GM12878 (cell line): ENCODE measurements at regions not wholly inside any gene's neighbourhood (a gene's known extent, or its start where the extent isn't known, plus 50 kb on each side); places are given as distances from the start of the nearest gene placed in this dataset.

ENCODE experiments used
- ATAC-seq: fragments of 200-7000 bp; cut with Tn5 transposase; 3 replicates; pipeline ENCODE4 v1.9.1; 2020; ENCODE audit warnings: mild to moderate bottlenecking, moderate library complexity
- BruUV-seq: library from RNA; stranded (reverse); fragments of 400-500 nt; replicated peaks from 2 replicates; lab custom pipeline; 2021; lab: Mats Ljungman, UMichigan
- CTCF ChIA-PET: fragments of 300-600 bp; sonication (Branson Sonifier 250); formaldehyde crosslinking; extraction: SDS; loops from one replicate; lab custom pipeline; 2021; ENCODE audit warnings: inconsistent platforms; lab: Yijun Ruan, JAX
- POLR2A ChIA-PET: fragments of 350-600 bp; formaldehyde crosslinking; extraction: SDS; loops from one replicate; lab custom pipeline; 2021; ENCODE audit warnings: inconsistent platforms; lab: Charles Lee
- RAD21 ChIA-PET: fragments of 300-600 bp; sonication (Branson Sonifier 250); formaldehyde crosslinking; loops from one replicate; lab custom pipeline; 2023; ENCODE audit warnings: antibody characterized with exemption; ENCODE audit not compliant: unreplicated experiment; lab: Charles Lee
- SMC1A ChIA-PET: fragments of 300-600 bp; sonication (Branson Sonifier 250); formaldehyde crosslinking; loops from one replicate; lab custom pipeline; 2023; ENCODE audit not compliant: unreplicated experiment, uncharacterized antibody; lab: Charles Lee
- DNase-seq: peaks from one replicate; pipeline ENCODE4 v3.0.0-alpha.2; 2011; ENCODE audit warnings: low read depth, low spot score
- FAIRE-seq: peaks from 3 replicates; lab custom pipeline; 2011; peaks lifted over from hg19 to GRCh38; lab: Jason Lieb, UNC
- H2AFZ ChIP-seq: 2 replicates; pipeline ENCODE4 v1.6.0; 2011; ENCODE audit warnings: low read depth, low read length, control low read depth; ENCODE audit not compliant: control insufficient read depth
- H3K27ac ChIP-seq: 2 replicates; pipeline ENCODE4 v1.5.1; 2011; ENCODE audit warnings: control low read depth; ENCODE audit not compliant: control insufficient read depth, insufficient read depth
- H3K27me3 ChIP-seq, 2 experiments: replicated peaks in 1 of 2; 2 replicates each; pipeline versions ENCODE4 v1.6.0 to v1.6.1; 2011; ENCODE audit warnings: low read length in 1 of 2; ENCODE audit not compliant: control insufficient read depth in 2 of 2, insufficient read depth in 2 of 2
- H3K36me3 ChIP-seq, 2 experiments: 2 replicates each; pipeline ENCODE4 v1.5.1; 2011; ENCODE audit warnings: low read length in 1 of 2; ENCODE audit not compliant: control insufficient read depth in 2 of 2, insufficient read depth in 2 of 2
- H3K4me1 ChIP-seq: 2 replicates; pipeline ENCODE4 v1.6.1; 2011; ENCODE audit warnings: mild to moderate bottlenecking, low read length, moderate library complexity, mixed read lengths; ENCODE audit not compliant: control insufficient read depth, insufficient read depth
- H3K4me2 ChIP-seq: 2 replicates; pipeline ENCODE4 v1.6.0; 2011; ENCODE audit warnings: control low read depth; ENCODE audit not compliant: control insufficient read depth, insufficient read depth
- H3K4me3 ChIP-seq: fragments of 200-600 bp; sonication (generic); 2 replicates; pipeline ENCODE4 v1.5.1; 2016
- H3K79me2 ChIP-seq: 2 replicates; pipeline ENCODE4 v1.6.0; 2011; ENCODE audit warnings: low read length; ENCODE audit not compliant: control insufficient read depth, insufficient read depth
- H3K9ac ChIP-seq: 2 replicates; pipeline ENCODE4 v1.8.0; 2011; ENCODE audit warnings: low read length, control low read depth, mixed read lengths; ENCODE audit not compliant: control insufficient read depth, insufficient read depth
- H3K9me3 ChIP-seq: replicated peaks from 3 replicates; pipeline ENCODE4 v1.5.1; 2011; ENCODE audit warnings: mild to moderate bottlenecking, low read length; ENCODE audit not compliant: control insufficient read depth, insufficient read depth
- H4K20me1 ChIP-seq: 2 replicates; pipeline ENCODE4 v1.6.0; 2011; ENCODE audit not compliant: control insufficient read depth, insufficient read depth
- BCLAF1 ChIP-seq: fragments of 450-650 bp; IDR thresholded peaks from 2 replicates; pipeline ENCODE4 v1.6.1; 2017; ENCODE audit warnings: antibody characterized with exemption, mild to moderate bottlenecking, moderate library complexity
- CEBPB ChIP-seq, 2 experiments: fragments of 150-350 bp in 1 of 2; IDR thresholded peaks; 2 replicates each; pipeline ENCODE4 v1.6.1; 2012 to 2014; ENCODE audit warnings: low read depth in 2 of 2, low read length in 2 of 2, borderline replicate concordance in 1 of 2, inconsistent platforms in 1 of 2
- CHD1 ChIP-seq: IDR thresholded peaks from 2 replicates; pipeline ENCODE4 v1.6.1; 2012; ENCODE audit warnings: low read depth, low read length, improper control_type of control experiment
- EED ChIP-seq: sonication (generic); IDR thresholded peaks from 2 replicates; pipeline ENCODE4 v1.6.1; 2016; ENCODE audit warnings: antibody characterized with exemption, low read depth
- EGR1 ChIP-seq, 2 experiments: IDR thresholded peaks; 1 replicate in 1 of 2; 2 replicates in 1 of 2; pipeline ENCODE4 v1.6.1; 2011 to 2012; ENCODE audit warnings: low read depth in 2 of 2, low read length in 2 of 2, borderline replicate concordance in 1 of 2, mild to moderate bottlenecking in 1 of 2, moderate library complexity in 1 of 2
- GABPA ChIP-seq: IDR thresholded peaks from 2 replicates; pipeline ENCODE4 v1.6.1; 2014; ENCODE audit warnings: antibody characterized with exemption, low read depth, mild to moderate bottlenecking, inconsistent platforms
- HDGF ChIP-seq: fragments of 450-650 bp; IDR thresholded peaks from 2 replicates; pipeline ENCODE4 v1.6.1; 2016; ENCODE audit warnings: antibody characterized with exemption
- IKZF2 ChIP-seq, 2 experiments: fragments of 450-650 bp; IDR thresholded peaks; 2 replicates each; pipeline ENCODE4 v1.6.1; 2017; ENCODE audit warnings: mild to moderate bottlenecking in 2 of 2, moderate library complexity in 2 of 2
- KLF5 ChIP-seq: fragments of 450-650 bp; IDR thresholded peaks from 2 replicates; pipeline ENCODE4 v1.6.1; 2014; ENCODE audit warnings: mild to moderate bottlenecking; ENCODE audit not compliant: partially characterized antibody
- MEF2B ChIP-seq: fragments of 450-650 bp; IDR thresholded peaks from 2 replicates; pipeline ENCODE4 v1.6.1; 2018; ENCODE audit warnings: mild to moderate bottlenecking, moderate library complexity; ENCODE audit not compliant: partially characterized antibody, poor library complexity, severe bottlenecking
- NFIC ChIP-seq: IDR thresholded peaks from 2 replicates; pipeline ENCODE4 v1.6.1; 2012; ENCODE audit warnings: low read depth, mild to moderate bottlenecking, inconsistent platforms, low read length, moderate library complexity
- PAX8 ChIP-seq: fragments of 450-650 bp; IDR thresholded peaks from 2 replicates; pipeline ENCODE4 v1.6.1; 2017; ENCODE audit warnings: mild to moderate bottlenecking, moderate library complexity
- SUPT20H ChIP-seq: IDR thresholded peaks from 2 replicates; pipeline ENCODE4 v1.6.1; 2011; ENCODE audit warnings: low read depth, mild to moderate bottlenecking, low read length, moderate library complexity, borderline replicate concordance; ENCODE audit not compliant: control insufficient read depth
- ZNF217 ChIP-seq: fragments of 450-650 bp; IDR thresholded peaks from 2 replicates; pipeline ENCODE4 v1.6.1; 2017; ENCODE audit warnings: antibody characterized with exemption, mild to moderate bottlenecking
- ZNF622 ChIP-seq: fragments of 450-650 bp; IDR thresholded peaks from 2 replicates; pipeline ENCODE4 v1.6.1; 2017; ENCODE audit warnings: mild to moderate bottlenecking, inconsistent platforms
- WGBS: methylation state at CpG from one replicate; pipeline ENCODE4 v1.1.6; 2016; ENCODE audit warnings: low lambda C conversion rate; ENCODE audit not compliant: insufficient replicate concordance, insufficient coverage; ENCODE audit errors: missing lambda C conversion rate; 5-methylcytosine and 5-hydroxymethylcytosine counted together
- in situ Hi-C: fragments of 300-500 bp; cut with MboI; formaldehyde crosslinking; loops from 9 replicates; pipeline ENCODE4 v1.14.3; 2018; ENCODE audit warnings: mixed read lengths
- intact Hi-C: fragments of 100-400 bp; cut with micrococcal nuclease; formaldehyde crosslinking; loops from one replicate; pipeline ENCODE4 v1.14.2; 2022; ENCODE audit not compliant: unreplicated experiment

- POLR2A ChIA-PET = interaction anchor here (0.5 kb wide), 1 partner anchor 455 kb away, joined by 3 read pairs; no protein-coding TSS in a partner anchor
Observed at GRCh38 chr9:75239176-75239575, 150.9 kb downstream of the OSTF1 start.

More at GRCh38 chr9:75239176-75239575, 150.9 kb downstream of the OSTF1 start:
- Histone ChIP-seq H4K20me1 (no peaks in the 10 kb centered on the region), H3K27ac (no peak overlapping the region), H3K4me3 (no peak overlapping the region), H3K9me3 (no peaks in the 10 kb centered on the region; the same call in 2 of the 3 replicates), H3K27me3 (no peaks in the 10 kb centered on the region), H3K4me1 (no peaks in the 10 kb centered on the region), H2AFZ (no peak overlapping the region), H3K9ac (no peak overlapping the region), H3K79me2 (no peaks in the 10 kb centered on the region), H3K4me2 (no peak overlapping the region), H3K36me3 (no peaks in the 10 kb centered on the region)
- FAIRE-seq = no peak
- ChIA-PET CTCF (interaction anchor here (0.6 to 1.5 kb wide), 5 partner anchors 10 to 78 kb away, joined by 3 to 6 read pairs (median 4); no protein-coding TSS in a partner anchor), RAD21 (no interaction called here), SMC1A (no interaction called here)
- intact Hi-C loops = loop anchor here (5.0 kb wide), 1 partner anchor 467 kb away; no protein-coding TSS in a partner anchor
- TF ChIP-seq KLF5 = no peak
- no peak for TF ChIP-seq CEBPB (IDR thresholded peaks at IDR 0.05; ENCODE audit: borderline replicate concordance in 1 of 2, low read depth in 2 of 2, low read length in 2 of 2)
- no peak for TF ChIP-seq PAX8
- no peak for TF ChIP-seq IKZF2 (IDR thresholded peaks at IDR 0.05)
- no peak for TF ChIP-seq ZNF217
- no peak for TF ChIP-seq GABPA
- TF ChIP-seq CHD1 = no peak
- no peak for TF ChIP-seq SUPT20H
- no peak for TF ChIP-seq ZNF622
- TF ChIP-seq EED = no peak
- no peak for TF ChIP-seq EGR1 (IDR thresholded peaks at IDR 0.05; ENCODE audit: borderline replicate concordance in 1 of 2, low read depth in 2 of 2, low read length in 2 of 2)
- no peak for TF ChIP-seq MEF2B
- TF ChIP-seq BCLAF1 = no peak
- TF ChIP-seq NFIC = no peak
- no peak for TF ChIP-seq HDGF
- DNase-seq = no peak
- in situ Hi-C loops = no loop called here
- no TSS peak for BruUV-seq
- WGBS = 30% methylated on average over 6 of the region's 6 CpGs
- no peak for ATAC-seq
